HG02943 (cell line): ENCODE measurements at regions not wholly inside any gene's neighbourhood (a gene's known extent, or its start where the extent isn't known, plus 50 kb on each side); places are given as distances from the start of the nearest gene placed in this dataset.
"Not testable (repeated sequence)": the region's sequence is repeated elsewhere in the genome, so short reads cannot be mapped to it uniquely, and the experiment has no call there.

ENCODE experiments used
- ATAC-seq: cut with Tn5 transposase; IDR thresholded peaks from one replicate; pipeline ENCODE4 v1.9.1; 2021; ENCODE audit warnings: mild to moderate bottlenecking, low read depth, moderate library complexity; ENCODE audit not compliant: unreplicated experiment

GRCh38 chr13:23059173-23059572, 121.6 kb upstream of the SGCG start:
- no peak for ATAC-seq

GRCh38 chr13:23060959-23061358, 119.8 kb upstream of the SGCG start:
- no peak for ATAC-seq

DNA sequence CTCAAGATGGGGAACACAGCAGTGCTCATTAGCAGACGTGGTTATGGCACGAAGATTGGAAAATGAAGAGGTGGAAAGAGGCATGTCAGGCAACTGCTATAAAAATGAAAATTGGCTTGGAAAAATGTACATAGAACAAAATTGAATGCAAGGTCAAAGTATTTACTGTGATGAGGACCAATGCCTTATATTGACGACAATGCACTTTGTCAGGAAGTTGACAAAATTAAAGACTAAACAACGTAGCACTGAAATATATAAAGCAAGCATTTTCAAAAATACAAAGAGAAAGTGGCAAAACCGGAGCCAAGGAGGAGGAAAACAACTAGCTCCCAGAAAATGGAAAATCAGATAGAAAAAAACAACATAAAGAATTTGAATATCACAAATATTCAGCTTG, 113.7 kb upstream of the SGCG start:
- ATAC-seq: no peak

DNA sequence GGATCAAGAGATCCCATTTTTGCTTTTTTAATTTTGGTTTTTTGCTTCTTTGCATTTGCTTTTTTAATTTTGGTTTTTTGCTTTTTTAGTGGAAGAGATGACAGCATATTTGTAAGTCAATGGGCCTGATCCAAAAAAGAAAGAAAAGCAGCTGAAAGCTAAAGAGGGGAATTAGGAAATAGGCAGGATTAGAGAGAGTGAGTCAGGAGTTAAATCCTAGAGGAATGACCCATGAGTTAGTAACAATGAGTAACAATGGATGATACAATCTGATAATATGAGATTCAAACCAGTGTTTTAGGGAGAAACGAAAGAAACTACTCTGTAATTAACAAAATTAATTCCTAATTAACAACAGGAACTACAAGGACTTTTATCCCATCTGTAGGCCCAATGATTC, 111.2 kb upstream of the SGCG start:
- no peak for ATAC-seq

- no peak for ATAC-seq
These were observed 106.5 kb upstream of the SGCG start for GRCh38 chr13:23074075-23074828.

- ATAC-seq: no peak
These were observed 99.6 kb upstream of the SGCG start for GRCh38 chr13:23081220-23081619.

DNA sequence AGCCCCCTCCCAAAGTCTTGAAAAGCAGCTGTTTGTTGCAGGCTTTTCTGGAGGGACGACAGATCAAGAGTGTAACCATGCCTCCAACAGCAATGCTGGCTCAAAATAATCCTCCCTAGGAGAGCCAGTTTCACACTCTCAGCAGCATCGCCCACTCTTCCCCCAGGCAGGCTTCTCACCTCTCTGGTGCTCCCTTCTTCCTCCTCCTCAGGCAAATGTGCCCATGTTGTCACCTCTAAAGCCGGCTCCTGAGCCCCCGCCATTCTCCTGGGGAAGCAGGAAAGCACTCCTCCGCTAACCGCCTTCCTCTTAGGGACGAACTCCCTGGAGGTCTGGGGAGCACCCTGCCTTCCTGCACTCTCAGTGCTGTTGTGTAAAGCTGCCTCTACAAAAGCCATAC, 98.9 kb upstream of the SGCG start:
- no peak for ATAC-seq

DNA sequence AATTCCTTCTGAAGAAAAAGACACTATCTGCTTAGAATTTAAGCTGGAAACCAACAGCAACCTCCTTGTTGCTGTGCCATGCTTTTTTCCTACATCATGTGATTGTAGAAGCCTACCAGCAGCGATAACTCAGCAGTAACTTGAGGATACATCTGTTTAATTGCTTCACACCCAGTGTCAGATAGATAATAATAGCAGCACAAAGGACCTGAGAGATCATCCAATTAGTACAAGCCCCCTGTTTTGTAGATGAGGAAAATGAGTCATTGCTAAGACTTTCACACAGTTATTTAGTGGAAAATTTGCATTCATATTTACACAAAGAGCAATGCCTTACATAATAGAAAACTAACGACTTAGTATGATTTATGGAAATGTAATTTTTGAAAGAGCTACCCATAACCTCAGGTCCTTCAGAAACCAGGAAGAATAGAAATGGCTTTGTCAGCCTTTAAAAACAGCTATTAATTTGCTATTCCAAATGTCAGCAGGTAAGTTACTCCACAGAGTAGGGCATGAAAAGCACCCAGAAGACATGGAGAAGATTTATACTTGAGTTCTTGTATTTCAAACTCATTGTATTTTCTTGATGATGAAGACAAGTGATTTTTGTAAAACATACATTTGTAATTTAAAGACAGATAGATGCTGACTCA, 93.7 kb upstream of the SGCG start:
- no peak for ATAC-seq

GRCh38 chr13:23087880-23088279, 92.9 kb upstream of the SGCG start:
- no peak for ATAC-seq

GRCh38 chr13:23098161-23098907, 82.4 kb upstream of the SGCG start:
- ATAC-seq: no peak

DNA sequence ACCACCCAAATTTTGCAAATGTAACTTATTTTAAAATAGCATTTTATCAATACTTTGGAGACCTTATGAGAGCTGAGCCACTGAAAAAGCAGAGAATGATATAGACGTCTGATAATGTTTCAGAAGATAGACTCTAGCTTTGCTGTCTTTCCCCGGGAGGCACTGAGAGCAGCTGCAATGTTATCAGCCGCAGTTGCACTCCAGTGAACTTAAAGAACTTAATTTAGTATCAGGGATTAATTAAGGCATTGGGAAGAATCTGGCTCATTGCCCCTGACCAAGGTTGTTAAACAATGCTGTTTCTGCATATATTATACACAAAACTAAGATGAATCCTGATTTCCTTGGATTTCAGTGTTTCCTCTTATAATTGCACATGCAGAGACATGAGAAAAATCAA, 75.7 kb upstream of the SGCG start:
- no peak for ATAC-seq

DNA sequence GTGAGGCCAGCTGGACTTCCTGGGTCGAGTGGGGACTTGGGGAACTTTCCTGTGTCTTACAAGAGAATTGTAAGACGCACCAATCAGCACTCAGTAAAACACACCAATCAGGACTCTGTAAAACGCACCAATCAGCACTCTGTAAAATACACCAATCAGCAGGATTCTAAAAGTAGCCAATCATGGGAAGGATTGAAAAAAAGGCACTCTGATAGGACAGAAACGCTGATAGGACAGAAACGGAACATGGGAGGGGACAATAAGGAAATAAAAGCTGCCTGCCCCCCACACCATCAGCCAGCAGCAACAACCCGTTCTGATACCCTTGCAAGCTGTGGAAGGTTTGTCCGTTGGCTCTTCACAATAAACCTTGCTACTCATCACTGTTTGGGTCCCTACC, 73.1 kb upstream of the SGCG start:
- no peak for ATAC-seq

DNA sequence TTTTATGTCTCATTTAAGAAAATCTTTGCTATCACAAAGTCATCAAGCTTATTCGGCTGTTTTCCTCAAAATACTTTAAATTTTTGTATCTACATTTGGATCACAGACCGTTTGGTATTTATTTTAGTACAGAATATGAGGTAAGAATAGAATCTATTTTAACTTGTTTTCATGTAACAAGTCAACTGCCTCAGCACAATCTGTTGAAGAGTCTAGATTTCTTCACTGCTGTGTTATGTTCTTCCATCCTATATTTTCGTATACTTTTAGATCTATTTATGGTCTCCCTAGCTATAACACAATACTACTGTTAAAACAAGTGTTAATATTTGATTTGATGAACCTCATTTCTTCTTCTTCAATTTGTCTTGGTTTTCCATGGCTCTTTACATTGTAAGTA, 61.6 kb upstream of the SGCG start:
- no peak for ATAC-seq

- not testable (repeated sequence) for ATAC-seq
These were observed 53.2 kb upstream of the SGCG start for GRCh38 chr13:23127540-23127939.

- ATAC-seq: no peak
These were observed 51.4 kb upstream of the SGCG start for GRCh38 chr13:23129331-23129730.
